Erythroblast (primary cell): ENCODE measurements at regions not wholly inside any gene's neighbourhood (a gene's known extent, or its start where the extent isn't known, plus 50 kb on each side); places are given as distances from the start of the nearest gene placed in this dataset.

Experiments
- GATA1 ChIP-seq: IDR thresholded peaks from 2 replicates; pipeline ENCODE4 v1.6.1; 2011; ENCODE audit warnings: low read depth, mild to moderate bottlenecking, control low read depth, low read length, moderate library complexity
- POLR2A ChIP-seq: IDR thresholded peaks from 2 replicates; pipeline ENCODE4 v1.6.1; 2011; ENCODE audit warnings: mild to moderate bottlenecking, low read length

GRCh38 chr3:144989807-144990206 is 1018.2 kb downstream of the DIPK2A start:
- TF ChIP-seq POLR2A, result no peak
- TF ChIP-seq GATA1, result no peak
